ENCODE measurements at regions not wholly inside any gene's neighbourhood (a gene's known extent, or its start where the extent isn't known, plus 50 kb on each side); places are given as distances from the start of the nearest gene placed in this dataset.

DNA sequence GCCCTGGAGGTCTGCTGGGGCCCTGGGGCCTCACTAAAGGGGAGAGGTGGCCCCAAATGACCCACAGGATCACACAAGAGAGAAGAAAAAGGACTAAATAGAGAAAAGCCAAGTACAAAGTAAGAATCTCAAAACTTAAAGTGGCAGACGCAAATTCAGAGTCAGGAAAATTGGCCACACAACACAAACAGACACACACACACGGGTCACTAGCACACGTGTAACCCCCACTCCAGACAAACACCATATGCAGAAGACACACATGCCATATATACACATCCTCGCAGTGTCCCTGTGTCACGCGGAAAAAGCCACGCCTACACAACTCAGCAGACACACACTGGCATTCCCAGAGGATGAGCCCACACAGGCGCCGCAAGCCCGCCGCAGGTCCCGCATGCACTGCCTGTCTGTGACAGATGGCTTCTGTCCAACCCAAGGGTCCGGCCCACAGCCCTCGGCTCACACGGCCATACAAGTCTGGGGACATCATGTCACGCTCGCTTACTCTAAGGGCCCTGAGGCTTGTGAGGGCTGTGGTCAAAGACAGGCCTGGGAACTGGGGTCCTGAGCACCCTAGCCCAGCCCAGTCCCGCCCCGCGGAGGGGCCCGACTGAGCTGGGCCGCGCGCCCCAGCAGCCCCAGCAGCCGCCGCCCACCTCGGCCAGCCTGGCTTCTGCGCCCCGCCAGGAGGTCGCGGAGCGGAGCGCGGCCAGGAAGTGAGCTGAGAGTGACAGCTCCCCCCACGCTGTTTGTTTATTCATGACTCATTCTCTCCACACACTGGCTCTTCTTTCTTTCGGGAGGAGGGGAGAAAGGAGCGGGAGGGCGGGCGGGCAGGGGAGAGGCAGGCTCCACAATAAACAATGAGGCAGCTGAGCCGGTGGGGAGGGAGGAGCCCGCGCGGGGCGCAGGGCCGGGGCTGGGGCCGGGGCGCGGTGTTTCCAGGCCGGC, 95.5 kb upstream of the ZMIZ1 start:
- DNase-seq (ENCODE audit: low read depth, low spot score), result peak; percentile 82

DNA sequence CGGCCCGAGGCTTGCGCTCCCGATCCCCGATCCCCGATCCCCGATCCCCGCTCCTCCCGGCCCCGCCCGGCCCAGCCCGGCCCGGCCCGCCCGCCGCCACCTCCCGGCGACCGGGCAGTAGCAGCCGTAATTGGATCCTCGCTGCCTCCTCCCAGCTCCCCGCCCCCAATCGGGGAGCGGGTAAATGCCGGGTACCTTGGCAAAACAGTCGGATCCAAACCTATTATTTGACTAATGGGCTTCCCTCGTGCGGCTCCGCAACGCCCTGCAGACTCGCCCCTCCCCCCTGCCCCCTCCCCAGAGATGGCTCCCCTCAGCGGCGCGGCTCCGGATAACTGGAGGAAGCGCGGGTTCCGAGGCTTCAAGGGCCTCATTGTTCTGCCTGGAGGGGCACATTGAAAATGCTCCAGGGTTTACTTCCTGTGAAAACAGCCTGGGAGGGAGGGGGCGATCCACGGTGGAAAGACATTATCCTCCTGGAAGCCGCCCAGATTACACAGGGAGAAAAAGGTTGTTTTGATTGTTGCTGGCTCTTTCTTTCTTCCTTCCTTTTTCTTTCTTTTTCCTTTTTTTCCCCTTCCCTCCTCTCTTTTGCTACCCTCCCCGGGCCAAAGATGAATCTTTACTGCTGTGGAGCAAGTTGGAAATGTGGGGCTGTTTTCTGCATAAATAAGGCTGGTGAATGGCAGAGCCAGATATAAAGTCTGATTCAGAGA, 94.7 kb upstream of the ZMIZ1 start:
- DNase-seq (ENCODE audit: low read depth, low spot score), result no peak

DNA sequence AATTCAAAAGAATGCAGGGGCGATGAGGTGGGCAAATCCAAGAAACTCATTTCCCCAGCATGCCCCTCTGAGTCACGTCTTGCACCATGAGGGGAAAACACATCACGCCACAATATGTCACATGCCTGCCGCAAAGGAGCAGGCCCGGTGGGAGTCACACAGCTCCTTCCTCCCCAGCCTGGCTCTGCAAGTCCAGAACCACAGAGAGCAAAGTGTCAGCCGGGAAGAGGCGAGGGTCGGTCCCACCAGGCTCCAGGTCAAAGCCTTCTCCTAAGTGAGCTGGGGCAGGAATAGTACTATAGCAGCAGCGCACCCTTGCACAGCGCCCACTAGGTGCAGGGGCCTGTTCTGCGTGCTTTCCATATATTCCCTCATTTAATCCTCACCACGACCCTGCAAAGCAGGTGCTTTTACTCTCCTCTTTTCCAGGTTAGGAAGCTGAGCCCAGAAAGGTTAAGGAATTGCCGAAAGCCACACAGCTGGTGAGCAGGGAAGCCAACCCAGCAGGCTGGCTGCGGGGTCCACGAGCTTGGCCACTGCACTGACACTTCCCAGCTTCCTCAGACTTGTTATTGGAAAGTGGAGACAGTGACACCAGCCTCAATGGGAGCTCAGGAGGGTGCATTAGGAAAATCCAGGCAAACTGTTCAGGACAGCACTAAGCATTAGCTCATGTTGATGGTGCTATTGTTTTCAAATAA, 94.0 kb upstream of the ZMIZ1 start:
- DNase-seq (ENCODE audit: low read depth, low spot score), result no peak

GRCh38 chr10:78975926-78976325, 92.8 kb upstream of the ZMIZ1 start:
- no peak for DNase-seq (ENCODE audit: low read depth, low spot score)

DNA sequence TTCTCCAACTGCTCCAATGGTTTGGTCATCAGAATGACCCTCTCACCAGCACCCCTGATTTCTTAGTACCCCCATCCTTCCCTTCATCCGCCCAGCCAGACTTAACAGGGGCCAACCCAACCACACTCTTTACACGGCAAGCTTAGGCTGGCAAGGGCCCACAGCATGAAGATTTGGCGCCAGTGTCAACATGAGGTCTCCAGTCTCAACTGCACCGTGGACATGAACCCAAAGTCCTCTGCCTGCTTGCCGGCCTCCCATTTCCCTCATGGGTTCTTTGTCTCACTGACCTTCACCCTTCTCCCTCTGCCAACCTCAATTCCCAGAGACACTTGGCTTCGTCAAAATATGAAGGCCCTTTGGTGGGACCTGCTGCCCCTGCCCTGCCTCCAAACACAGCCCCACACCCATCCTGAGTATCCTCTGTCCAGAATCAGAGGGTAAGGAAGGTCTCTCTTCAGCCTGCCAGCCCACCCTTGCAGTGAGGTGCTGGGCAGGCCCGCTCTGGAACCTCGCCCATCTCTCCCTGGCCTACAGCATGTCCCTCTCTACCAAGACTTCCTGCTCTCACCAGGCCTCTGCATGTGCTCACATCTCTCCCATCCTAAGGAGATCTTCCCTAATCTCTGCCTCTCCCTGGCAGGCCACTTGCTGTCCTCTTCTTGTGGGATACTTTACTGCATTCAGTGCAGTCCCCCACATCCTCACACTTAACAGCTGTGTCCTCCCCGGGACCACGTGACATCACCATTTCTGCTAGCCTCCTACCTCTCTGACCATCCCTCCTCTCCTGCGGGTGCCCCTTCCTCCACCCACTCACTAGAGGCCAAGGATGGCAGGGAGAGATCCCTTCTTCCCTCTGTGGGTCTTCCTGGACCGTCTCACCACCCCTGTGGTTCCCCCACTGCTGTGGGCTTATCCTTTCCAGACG, 91.7 kb upstream of the ZMIZ1 start:
- no peak for DNase-seq (ENCODE audit: low read depth, low spot score)

DNA sequence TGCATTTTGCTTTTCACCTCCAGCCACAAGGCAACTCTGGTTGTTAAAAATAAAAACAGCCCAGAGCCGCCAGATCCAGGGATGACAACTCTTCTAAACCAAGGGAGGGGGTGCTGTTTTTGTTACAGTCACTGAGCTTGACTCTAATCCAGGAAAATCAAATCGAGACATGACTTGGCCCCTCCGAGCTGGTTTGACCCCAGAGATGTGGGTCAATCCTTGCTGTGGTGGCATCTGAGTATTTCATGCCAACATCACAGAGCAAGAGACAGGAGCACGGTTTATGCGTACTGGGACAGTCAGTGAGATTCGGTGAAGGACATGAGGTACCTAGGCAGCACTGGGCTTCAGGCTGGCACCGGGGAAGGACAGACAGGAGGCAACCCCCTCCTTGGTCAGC, 88.8 kb upstream of the ZMIZ1 start:
- DNase-seq (ENCODE audit: low read depth, low spot score), result no peak

DNA sequence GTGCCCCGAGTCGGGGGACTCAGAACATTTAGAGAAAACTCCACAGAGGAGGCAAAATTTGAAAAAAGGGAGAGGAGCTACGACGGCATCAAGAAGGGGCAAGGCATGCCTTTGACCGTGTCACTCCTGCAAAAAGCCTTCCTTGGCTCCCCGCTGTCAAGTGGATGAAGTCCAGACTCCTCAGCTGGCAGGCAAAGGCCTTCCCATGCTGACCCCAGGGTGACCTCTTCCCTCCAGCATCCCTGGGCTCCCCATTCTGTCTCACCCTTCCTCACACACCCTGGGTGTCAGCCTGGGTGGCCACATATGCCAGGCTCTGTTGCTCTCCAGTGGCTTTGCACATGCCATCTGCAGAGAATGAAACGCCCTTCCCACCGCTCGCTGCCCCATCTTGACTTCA, 88.4 kb upstream of the ZMIZ1 start:
- no peak for DNase-seq (ENCODE audit: low read depth, low spot score)

GRCh38 chr10:78980815-78981214, 88.0 kb upstream of the ZMIZ1 start:
- no peak for DNase-seq (ENCODE audit: low read depth, low spot score)

- DNase-seq (ENCODE audit: low read depth, low spot score), result no peak
These were observed 87.4 kb upstream of the ZMIZ1 start for GRCh38 chr10:78981257-78981969.

DNA sequence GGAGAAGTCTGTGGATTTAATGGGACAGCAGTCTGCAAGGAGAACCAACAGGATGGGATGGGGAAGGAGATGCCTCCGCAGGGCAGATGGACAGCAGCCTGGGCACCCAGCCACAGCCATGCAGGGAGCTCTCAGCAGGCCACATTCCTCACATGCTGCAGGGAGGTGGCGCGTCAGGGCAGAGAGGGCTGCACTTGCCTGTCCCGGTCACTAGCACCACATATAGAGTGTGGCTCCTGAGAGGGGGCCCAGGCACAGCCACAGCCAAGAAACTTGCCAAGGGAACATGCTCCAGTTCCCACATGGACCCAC, 86.8 kb upstream of the ZMIZ1 start:
- no peak for DNase-seq (ENCODE audit: low read depth, low spot score)

GRCh38 chr10:78982726-78983125, 86.0 kb upstream of the ZMIZ1 start:
- no peak for DNase-seq (ENCODE audit: low read depth, low spot score)

- DNase-seq (ENCODE audit: low read depth, low spot score), result no peak
These were observed 85.2 kb upstream of the ZMIZ1 start for GRCh38 chr10:78983608-78984007.

DNA sequence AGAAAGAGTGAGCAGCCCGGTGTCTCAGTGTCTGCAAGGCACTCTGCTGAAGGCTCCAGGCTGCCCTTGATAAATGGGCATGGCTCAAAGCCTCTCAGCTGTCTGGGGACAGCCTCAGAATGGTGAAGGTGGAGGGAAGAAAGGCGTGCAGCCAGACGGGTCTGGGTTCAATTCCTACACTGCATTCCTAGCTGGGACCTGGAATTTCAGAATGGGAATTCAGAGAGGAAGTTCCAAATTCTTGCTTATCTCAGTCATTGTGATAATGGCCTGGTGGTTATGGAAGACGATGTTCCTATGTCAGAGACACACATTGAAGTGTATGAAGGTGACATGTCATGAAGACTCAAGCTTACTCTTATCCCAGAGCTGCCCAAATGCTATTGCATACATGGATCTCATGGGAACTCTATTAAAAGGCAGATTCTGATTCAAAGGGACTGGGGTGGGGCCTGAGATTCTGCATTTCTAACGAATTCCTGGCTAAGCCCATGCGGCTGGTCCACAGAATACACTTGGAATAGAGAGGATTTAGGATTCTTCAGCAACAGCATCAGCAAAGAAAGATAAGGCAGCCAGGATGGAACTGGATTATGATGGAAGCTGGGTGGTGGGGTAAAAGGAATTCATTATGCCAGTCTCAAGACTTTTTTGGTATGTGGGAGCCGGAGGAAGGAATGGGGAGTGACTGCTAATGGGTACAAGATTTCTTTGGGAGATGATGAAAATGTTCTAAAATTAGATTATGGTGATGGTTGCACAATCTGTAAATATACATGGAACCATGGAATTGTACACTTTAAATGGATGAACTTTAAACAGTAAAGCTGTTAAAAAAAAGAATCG, 82.6 kb upstream of the ZMIZ1 start:
- no peak for DNase-seq (ENCODE audit: low read depth, low spot score)

DNA sequence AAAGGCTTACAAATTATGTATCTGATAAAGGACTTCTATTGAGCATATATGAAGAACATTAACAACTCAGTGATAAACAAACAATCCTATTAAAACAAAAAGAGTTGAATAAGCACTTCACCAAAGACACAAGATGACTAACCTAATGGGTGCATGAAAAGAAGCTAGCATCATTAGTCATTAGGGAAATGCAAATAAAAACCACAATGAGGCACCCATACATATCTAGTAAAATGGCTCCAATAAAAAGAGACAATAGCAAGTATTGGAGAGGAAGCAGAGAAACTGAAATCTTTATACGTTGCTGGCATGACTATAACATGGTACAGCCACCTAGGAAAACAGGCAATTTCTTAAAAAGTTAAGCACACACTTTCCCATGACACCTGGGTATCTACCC, 77.6 kb upstream of the ZMIZ1 start:
- DNase-seq (ENCODE audit: low read depth, low spot score), result no peak

DNA sequence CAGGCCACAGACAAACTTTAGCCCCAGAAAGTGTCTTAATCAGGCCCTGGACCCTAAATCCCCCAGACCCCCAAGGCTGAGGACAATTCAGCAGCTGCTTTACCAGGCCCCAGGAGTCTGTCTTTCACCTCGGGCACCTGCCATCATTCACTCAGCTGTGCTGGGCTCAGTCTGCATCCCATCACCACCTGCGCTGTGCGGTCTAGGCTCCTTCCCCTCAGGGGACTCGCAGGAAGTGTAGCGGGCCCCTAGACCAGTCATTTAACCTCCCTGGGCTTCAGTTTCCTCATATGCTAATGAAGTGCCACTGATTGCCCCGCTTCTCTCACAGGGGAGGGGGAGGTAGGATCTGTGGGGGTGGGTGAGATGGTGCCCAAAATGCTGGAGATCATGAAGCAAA, 76.4 kb upstream of the ZMIZ1 start:
- no peak for DNase-seq (ENCODE audit: low read depth, low spot score)

GRCh38 chr10:78993261-78993945, 75.4 kb upstream of the ZMIZ1 start:
- DNase-seq (ENCODE audit: low read depth, low spot score), result no peak

DNA sequence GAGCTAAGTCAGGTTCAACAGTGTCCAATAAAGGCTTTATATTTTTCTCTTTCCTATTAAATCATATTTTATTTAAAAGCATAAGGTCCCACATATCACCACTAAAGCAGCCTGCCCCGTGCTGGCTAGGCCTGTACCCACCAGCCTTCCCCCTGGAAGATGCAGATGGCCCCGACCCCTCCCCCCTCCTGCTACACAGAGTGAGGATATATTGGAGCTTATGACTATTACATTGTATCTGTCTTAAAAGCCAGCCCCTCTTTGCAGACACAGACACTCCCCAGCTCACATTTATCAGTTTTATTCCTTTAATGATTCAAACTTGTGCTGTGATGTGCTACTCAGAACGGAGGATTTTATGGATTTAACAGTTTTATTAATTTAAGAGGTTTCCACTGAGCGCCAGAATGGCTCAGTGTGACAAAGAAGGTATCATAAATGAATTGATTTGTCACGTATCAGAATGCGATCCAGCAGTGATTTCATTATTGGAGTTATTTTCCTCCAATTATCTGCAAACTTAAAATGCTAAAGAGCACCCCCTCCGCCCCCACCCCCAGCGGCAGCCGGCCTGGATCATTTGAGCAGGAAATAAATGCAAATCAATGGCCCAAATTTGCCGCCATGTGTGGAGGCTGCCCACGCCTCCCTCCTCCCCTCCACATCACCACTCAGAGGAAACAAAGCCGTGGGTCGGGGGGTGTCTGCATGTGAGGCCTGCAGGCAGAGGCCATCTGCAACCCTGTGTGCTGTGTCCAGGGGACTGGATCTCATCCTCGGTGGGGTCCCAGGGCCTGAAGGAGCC, 72.6 kb upstream of the ZMIZ1 start:
- no peak for DNase-seq (ENCODE audit: low read depth, low spot score)

- DNase-seq (ENCODE audit: low read depth, low spot score), result no peak
These were observed 72.0 kb upstream of the ZMIZ1 start for GRCh38 chr10:78996792-78997129.

All from brain pericyte (primary cell).